DOHH2 (cell line): ENCODE measurements at regions not wholly inside any gene's neighbourhood (a gene's known extent, or its start where the extent isn't known, plus 50 kb on each side); places are given as distances from the start of the nearest gene placed in this dataset.

Source experiments
- H3F3A ChIP-seq: fragments of 200-600 bp; sonication (generic), shearing (Covaris generic); 2 replicates; pipeline ENCODE4 v1.6.0; 2016; ENCODE audit warnings: antibody characterized with exemption, mild to moderate bottlenecking; ENCODE audit not compliant: control insufficient read depth, insufficient read depth
- H3K27ac ChIP-seq: fragments of 200-600 bp; sonication (generic); 2 replicates; pipeline ENCODE4 v1.5.1; 2014; ENCODE audit warnings: low read depth, mild to moderate bottlenecking, low read length, moderate library complexity
- H3K27me3 ChIP-seq: fragments of 200-600 bp; sonication (generic); 2 replicates; pipeline ENCODE4 v1.6.1; 2014; ENCODE audit warnings: mild to moderate bottlenecking, low read length, mixed read lengths; ENCODE audit not compliant: control insufficient read depth
- H3K36me3 ChIP-seq: fragments of 200-600 bp; sonication (generic); 2 replicates; pipeline ENCODE4 v1.6.1; 2014; ENCODE audit warnings: mild to moderate bottlenecking, low read length, moderate library complexity, mixed read lengths; ENCODE audit not compliant: control insufficient read depth
- H3K4me1 ChIP-seq: fragments of 200-600 bp; sonication (generic); 2 replicates; pipeline ENCODE4 v1.6.1; 2014; ENCODE audit warnings: mild to moderate bottlenecking, low read length, mixed read lengths; ENCODE audit not compliant: control insufficient read depth
- H3K4me2 ChIP-seq: fragments of 200-600 bp; sonication (generic); 2 replicates; pipeline ENCODE4 v1.6.0; 2014; ENCODE audit warnings: mild to moderate bottlenecking, low read length, moderate library complexity
- H3K4me3 ChIP-seq: fragments of 200-600 bp; sonication (generic); 2 replicates; pipeline ENCODE4 v1.5.1; 2014; ENCODE audit warnings: mild to moderate bottlenecking, low read length, mixed read lengths
- H3K79me2 ChIP-seq: fragments of 200-600 bp; sonication (generic); 2 replicates; pipeline ENCODE4 v1.6.1; 2014; ENCODE audit warnings: mild to moderate bottlenecking, low read length, mixed read lengths; ENCODE audit not compliant: control insufficient read depth
- H3K9me2 ChIP-seq: fragments of 200-600 bp; sonication (generic); replicated peaks from 2 replicates; pipeline ENCODE4 v1.6.1; 2014; ENCODE audit warnings: mild to moderate bottlenecking, low read length, mixed read lengths; ENCODE audit not compliant: control insufficient read depth
- H3K9me3 ChIP-seq: fragments of 200-600 bp; sonication (generic); 2 replicates; pipeline ENCODE4 v1.6.1; 2014; ENCODE audit warnings: antibody characterized with exemption, low read length, mixed read lengths; ENCODE audit not compliant: control insufficient read depth, insufficient read depth
- H4K20me1 ChIP-seq: fragments of 200-600 bp; sonication (generic); 2 replicates; pipeline ENCODE4 v1.6.0; 2014; ENCODE audit warnings: low read depth, mild to moderate bottlenecking, antibody characterized with exemption, low read length, moderate library complexity; ENCODE audit not compliant: control insufficient read depth, insufficient read depth
- CTCF ChIP-seq: fragments of 200-600 bp; sonication (generic); IDR thresholded peaks from one replicate; pipeline ENCODE4 v1.5.1; 2014; ENCODE audit warnings: antibody characterized with exemption, mild to moderate bottlenecking, low read depth, low read length; ENCODE audit not compliant: poor library complexity, severe bottlenecking
- EZH2phosphoT487 ChIP-seq: fragments of 200-600 bp; sonication (generic); IDR thresholded peaks from 2 replicates; pipeline ENCODE4 v1.6.1; 2017; ENCODE audit warnings: borderline replicate concordance, mild to moderate bottlenecking, antibody characterized with exemption, low read length, moderate library complexity, mixed read lengths

- no peak overlapping the region for H3K27ac ChIP-seq
- no peaks in the 10 kb centered on the region for H3K27me3 ChIP-seq
- H3K36me3 ChIP-seq = no peaks in the 10 kb centered on the region
- H3K9me2 ChIP-seq = no peaks in the 10 kb centered on the region
- no peaks in the 10 kb centered on the region for H3K79me2 ChIP-seq
- TF ChIP-seq EZH2phosphoT487 (no peak), CTCF (no peak)
- no peaks in the 10 kb centered on the region for H3F3A ChIP-seq
- H3K4me2 ChIP-seq = no peak overlapping the region
- H3K9me3 ChIP-seq = no peaks in the 10 kb centered on the region
- no peak overlapping the region for H3K4me3 ChIP-seq
- no peaks in the 10 kb centered on the region for H4K20me1 ChIP-seq
- no peaks in the 10 kb centered on the region for H3K4me1 ChIP-seq
Measured at GRCh38 chr3:176766862-176767261, 430.4 kb downstream of the TBL1XR1 start.

GRCh38 chr3:176765382-176765900, 431.8 kb downstream of the TBL1XR1 start:
- Histone ChIP-seq H3K27ac (no peak overlapping the region), H3K4me1 (no peaks in the 10 kb centered on the region), H3K4me2 (no peak overlapping the region), H3F3A (no peaks in the 10 kb centered on the region), H4K20me1 (no peaks in the 10 kb centered on the region), H3K79me2 (no peaks in the 10 kb centered on the region), H3K9me3 (no peaks in the 10 kb centered on the region), H3K9me2 (no peaks in the 10 kb centered on the region), H3K36me3 (no peaks in the 10 kb centered on the region), H3K27me3 (no peaks in the 10 kb centered on the region), H3K4me3 (no peak overlapping the region)
- TF ChIP-seq CTCF (no peak), EZH2phosphoT487 (no peak)

- TF ChIP-seq EZH2phosphoT487 (no peak), CTCF (no peak)
- Histone ChIP-seq H3K36me3 (no peaks in the 10 kb centered on the region), H3K9me2 (no peaks in the 10 kb centered on the region), H3K4me1 (no peaks in the 10 kb centered on the region), H3K27me3 (no peaks in the 10 kb centered on the region), H3K4me3 (no peak overlapping the region), H3K4me2 (no peak overlapping the region), H3F3A (no peaks in the 10 kb centered on the region), H3K27ac (no peak overlapping the region), H4K20me1 (no peaks in the 10 kb centered on the region), H3K79me2 (no peaks in the 10 kb centered on the region), H3K9me3 (no peaks in the 10 kb centered on the region)
Measured at GRCh38 chr3:176759815-176760506, 437.3 kb downstream of the TBL1XR1 start.
